ENCODE measurements at regions not wholly inside any gene's neighbourhood (a gene's known extent, or its start where the extent isn't known, plus 50 kb on each side); places are given as distances from the start of the nearest gene placed in this dataset.
"Not testable (repeated sequence)": the region's sequence is repeated elsewhere in the genome, so short reads cannot be mapped to it uniquely, and the experiment has no call there.

- not testable (repeated sequence) for TF ChIP-seq CTCF (IDR thresholded peaks at IDR 0.05); POLR2AphosphoS5 (IDR thresholded peaks at IDR 0.05; ENCODE audit: low read depth, low read length); TCF7L2 (IDR thresholded peaks at IDR 0.05; ENCODE audit: low read depth, low read length)
- TF ChIP-seq, protein P1, sequence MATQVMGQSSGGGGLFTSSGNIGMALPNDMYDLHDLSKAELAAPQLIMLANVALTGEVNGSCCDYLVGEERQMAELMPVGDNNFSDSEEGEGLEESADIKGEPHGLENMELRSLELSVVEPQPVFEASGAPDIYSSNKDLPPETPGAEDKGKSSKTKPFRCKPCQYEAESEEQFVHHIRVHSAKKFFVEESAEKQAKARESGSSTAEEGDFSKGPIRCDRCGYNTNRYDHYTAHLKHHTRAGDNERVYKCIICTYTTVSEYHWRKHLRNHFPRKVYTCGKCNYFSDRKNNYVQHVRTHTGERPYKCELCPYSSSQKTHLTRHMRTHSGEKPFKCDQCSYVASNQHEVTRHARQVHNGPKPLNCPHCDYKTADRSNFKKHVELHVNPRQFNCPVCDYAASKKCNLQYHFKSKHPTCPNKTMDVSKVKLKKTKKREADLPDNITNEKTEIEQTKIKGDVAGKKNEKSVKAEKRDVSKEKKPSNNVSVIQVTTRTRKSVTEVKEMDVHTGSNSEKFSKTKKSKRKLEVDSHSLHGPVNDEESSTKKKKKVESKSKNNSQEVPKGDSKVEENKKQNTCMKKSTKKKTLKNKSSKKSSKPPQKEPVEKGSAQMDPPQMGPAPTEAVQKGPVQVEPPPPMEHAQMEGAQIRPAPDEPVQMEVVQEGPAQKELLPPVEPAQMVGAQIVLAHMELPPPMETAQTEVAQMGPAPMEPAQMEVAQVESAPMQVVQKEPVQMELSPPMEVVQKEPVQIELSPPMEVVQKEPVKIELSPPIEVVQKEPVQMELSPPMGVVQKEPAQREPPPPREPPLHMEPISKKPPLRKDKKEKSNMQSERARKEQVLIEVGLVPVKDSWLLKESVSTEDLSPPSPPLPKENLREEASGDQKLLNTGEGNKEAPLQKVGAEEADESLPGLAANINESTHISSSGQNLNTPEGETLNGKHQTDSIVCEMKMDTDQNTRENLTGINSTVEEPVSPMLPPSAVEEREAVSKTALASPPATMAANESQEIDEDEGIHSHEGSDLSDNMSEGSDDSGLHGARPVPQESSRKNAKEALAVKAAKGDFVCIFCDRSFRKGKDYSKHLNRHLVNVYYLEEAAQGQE (IDR thresholded peaks at IDR 0.05; ENCODE audit: insufficient read depth in 1 of 2, low read depth in 2 of 2, low read length in 1 of 2): not testable (repeated sequence)
Observed at GRCh38 chr11:71780771-71781170, 52.2 kb upstream of the DEFB108B start.

Data from Panc1 (cell line).